Motor neuron (in vitro differentiated cells): ENCODE measurements at regions not wholly inside any gene's neighbourhood (a gene's known extent, or its start where the extent isn't known, plus 50 kb on each side); places are given as distances from the start of the nearest gene placed in this dataset.

ENCODE experiments used
- ATAC-seq, 8 experiments: fragments of 200-7000 bp; cut with Tn5 transposase; replicated peaks in 6 of 8; 2 replicates each; pipeline ENCODE4 v1.8.0; 2021; ENCODE audit warnings: mild to moderate bottlenecking in 8 of 8, moderate library complexity in 8 of 8
- H3K27ac ChIP-seq, 2 donors: fragments of 250-450 bp; sonication (Bioruptor Pico); 2 replicates each; pipeline ENCODE4 v1.9.0; 2021; ENCODE audit warnings: antibody characterized with exemption in 2 of 2, mild to moderate bottlenecking in 2 of 2, moderate library complexity in 1 of 2
- H3K4me1 ChIP-seq, 2 donors: fragments of 250-450 bp; sonication (Bioruptor Pico); replicated peaks in 1 of 2; 2 replicates each; pipeline ENCODE4 v1.6.1; 2021; ENCODE audit warnings: antibody characterized with exemption in 2 of 2, mild to moderate bottlenecking in 2 of 2, moderate library complexity in 1 of 2
- H3K4me3 ChIP-seq, 5 donors: fragments of 250-450 bp; sonication (Bioruptor Pico); 2 replicates each; pipeline ENCODE4 v1.9.0; 2021; ENCODE audit warnings: antibody characterized with exemption in 5 of 5, mild to moderate bottlenecking in 5 of 5, moderate library complexity in 4 of 5
- WGBS, 10 experiments: fragments of 450-650 bp; shearing (Covaris generic); methylation state at CpG; one replicate each; pipeline ENCODE4 v1.0.0; 2022; 5-methylcytosine and 5-hydroxymethylcytosine counted together
- in situ Hi-C, 9 experiments: fragments of 400-800 bp; cut with MboI; loops; one replicate each; pipeline ENCODE4 v1.15.0; 2021; ENCODE audit warnings: low sequenced_read_pairs in 9 of 9, low pct_unique_long_range_greater_than_20kb in 2 of 9; ENCODE audit not compliant: unreplicated experiment in 9 of 9

DNA sequence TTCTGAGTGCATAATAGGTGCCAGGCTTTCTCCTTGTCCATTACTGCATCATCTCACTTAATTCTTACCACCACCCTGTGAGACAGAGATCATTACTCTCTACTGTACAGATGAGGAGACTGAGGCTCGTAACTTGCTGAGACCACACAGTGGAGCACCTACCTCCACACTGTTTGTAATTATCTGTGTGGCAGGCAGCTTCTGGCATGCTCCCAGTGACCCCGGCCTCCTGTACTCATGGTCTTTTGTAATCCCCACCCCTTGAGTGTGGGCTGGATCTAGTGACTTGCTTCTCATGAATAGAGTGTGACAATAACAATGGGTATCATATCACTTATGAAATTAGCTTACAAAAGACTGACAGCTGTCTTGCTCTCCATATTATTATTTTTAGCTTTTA, 407.3 kb downstream of the MATN1 start:
- no peak for ATAC-seq
- in situ Hi-C loops, result no loop called here
- WGBS, 10 experiments, result 0 to 100% (median 89%) methylated on average over 1 to 2 of the region's 2 CpGs; no CpG with 5 or more reads in 6 of the 10 experiments
- Histone ChIP-seq H3K4me1 (peaks cover 0 to 16% of the 10 kb centered on the region in 2 donors), H3K27ac (no peak overlapping the region), H3K4me3 (no peak overlapping the region)

DNA sequence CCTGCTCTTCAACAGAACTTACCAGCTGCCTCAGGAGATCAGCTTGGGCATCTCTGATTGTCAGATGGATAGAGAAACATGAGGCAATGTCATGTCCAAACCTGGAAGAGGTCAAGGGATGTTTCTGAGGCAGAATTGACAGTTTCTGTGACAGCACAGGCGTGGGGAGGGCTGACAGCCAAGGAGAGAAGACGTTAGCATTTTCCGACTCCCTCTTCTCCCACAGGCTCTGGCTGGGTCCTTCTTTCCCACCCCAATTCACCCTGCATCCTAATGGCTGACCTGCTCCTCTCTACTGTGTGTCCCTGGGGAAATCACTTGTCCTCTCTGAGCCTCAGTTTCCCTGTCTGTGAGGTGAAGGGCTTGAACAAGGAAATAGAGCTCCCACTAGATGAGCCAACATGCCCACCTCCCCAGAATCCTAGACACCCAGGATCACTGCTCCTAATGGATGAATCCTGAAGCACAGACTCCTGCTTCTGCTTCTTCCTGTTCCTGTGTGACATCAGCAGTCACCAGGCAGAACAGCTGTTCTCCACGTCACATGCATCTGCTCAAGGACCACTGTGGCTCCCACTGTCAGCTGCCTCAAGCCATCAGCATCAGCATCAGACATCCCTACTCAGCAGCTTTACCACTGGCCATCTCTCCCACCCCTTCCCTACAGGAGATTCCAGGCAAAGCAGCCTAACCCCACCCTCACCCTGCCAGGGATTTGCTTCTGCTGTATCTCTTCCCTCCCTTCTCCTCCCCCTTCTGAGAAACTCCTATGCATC, 408.0 kb downstream of the MATN1 start:
- 0 to 70% (median 61%) methylated on average over 1 to 4 of the region's 4 CpGs; no CpG with 5 or more reads in 3 of the 10 experiments for WGBS, 10 experiments
- no peak overlapping the region for H3K27ac ChIP-seq
- no peak overlapping the region for H3K4me3 ChIP-seq
- ATAC-seq, result peak in 7 of 8 experiments; percentile 57 to 88 (median 67)
- H3K4me1 ChIP-seq, result peaks cover 0 to 10% of the 10 kb centered on the region in 2 donors
- in situ Hi-C loops, result no loop called here

DNA sequence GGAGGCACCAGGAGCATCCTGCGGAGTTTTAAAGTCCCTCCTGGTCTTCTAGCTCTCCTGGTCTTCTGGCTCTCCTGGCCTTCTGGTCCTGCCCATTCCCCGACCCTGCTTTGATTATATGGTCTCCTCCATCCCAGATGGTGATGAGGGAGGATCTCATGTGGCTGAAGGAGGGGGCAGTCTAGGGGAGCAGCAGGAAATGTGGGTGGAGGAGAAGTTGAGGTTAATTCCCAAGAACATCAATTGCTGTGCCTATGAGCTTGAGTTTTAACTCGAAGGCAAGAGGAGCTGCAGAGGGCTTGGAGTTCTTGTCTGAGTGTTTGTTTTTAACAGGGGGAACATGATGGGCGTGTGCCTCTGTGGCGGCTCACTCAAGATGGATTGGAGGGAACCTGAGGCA, 408.8 kb downstream of the MATN1 start:
- 10 to 78% (median 60%) methylated on average over 1 to 3 of the region's 5 CpGs; no CpG with 5 or more reads in 1 of the 10 experiments for WGBS, 10 experiments
- ATAC-seq, result no peak
- in situ Hi-C loops, result no loop called here
- no peak overlapping the region for H3K27ac ChIP-seq
- peaks cover 0 to 10% of the 10 kb centered on the region in 2 donors for H3K4me1 ChIP-seq
- H3K4me3 ChIP-seq, result no peak overlapping the region

DNA sequence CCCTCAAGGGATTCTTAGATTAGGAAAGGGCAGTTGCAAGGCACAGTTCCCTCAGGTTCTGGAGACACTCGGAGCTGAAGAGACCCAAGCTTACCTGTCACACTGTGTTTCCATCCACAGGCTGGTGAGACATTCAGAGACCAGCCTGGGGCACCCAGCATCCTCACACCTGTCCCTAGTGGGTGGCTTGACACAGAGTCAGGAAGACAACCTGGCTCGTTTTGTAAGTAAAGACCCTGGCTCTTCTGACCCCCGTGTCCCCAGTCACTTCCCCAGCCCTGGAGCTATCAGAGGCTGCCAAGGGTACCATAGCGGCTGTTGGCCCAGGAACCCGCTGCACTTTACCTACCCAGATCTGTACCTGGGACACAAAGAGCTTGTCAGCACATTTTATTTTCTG, 409.8 kb downstream of the MATN1 start:
- Histone ChIP-seq H3K4me3 (no peak overlapping the region), H3K4me1 (peaks cover 0 to 10% of the 10 kb centered on the region in 2 donors), H3K27ac (no peak overlapping the region)
- ATAC-seq, result no peak
- 0 to 100% (median 80%) methylated on average over 1 to 3 of the region's 5 CpGs; no CpG with 5 or more reads in 3 of the 10 experiments for WGBS, 10 experiments
- in situ Hi-C loops, result no loop called here

DNA sequence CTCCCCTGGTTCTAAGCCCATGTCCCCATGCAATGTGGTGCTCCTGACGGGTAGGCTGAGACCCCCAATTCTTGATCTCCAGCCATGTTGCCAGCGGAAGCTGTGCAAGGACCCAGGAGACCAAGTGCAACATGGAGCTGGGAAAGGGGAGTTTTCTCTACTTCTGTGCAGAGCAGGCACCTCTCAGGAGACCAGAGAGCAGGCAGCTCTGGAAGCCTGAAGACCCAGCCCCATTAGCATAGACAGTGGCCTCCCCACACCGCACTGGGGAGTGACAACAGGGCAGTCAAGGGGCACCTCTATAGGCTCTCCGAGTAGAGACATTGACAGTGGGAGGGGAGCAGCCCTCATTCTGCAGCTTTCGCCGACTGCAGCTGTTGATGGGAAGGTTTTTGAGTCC, 410.2 kb downstream of the MATN1 start:
- WGBS, 10 experiments, result 60 to 100% (median 77%) methylated on average over 1 to 4 of the region's 6 CpGs; no CpG with 5 or more reads in 6 of the 10 experiments
- H3K4me3 ChIP-seq, result no peak overlapping the region
- H3K4me1 ChIP-seq, result peaks cover 0 to 10% of the 10 kb centered on the region in 2 donors
- in situ Hi-C loops, result no loop called here
- ATAC-seq, result no peak
- H3K27ac ChIP-seq, result no peak overlapping the region

DNA sequence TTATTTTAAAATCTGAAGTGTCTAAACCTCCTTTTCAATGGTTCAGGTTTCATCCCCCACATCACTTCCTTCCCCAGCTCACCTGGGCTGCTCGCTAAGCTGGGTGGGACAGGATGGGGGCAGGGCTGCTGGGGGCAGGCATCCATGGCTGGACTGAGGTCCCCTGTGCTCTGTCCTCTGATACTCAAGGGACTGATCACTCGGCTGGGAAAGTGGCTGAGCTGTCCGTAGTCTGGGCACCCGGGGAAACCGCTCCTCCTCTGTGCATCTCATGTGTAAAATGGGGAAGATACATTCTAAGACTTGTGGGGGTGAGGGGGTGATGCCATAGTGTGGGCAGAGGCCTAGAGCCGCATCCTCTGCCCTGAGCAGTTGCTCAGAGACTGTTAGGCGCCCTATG, 411.2 kb downstream of the MATN1 start:
- Histone ChIP-seq H3K27ac (no peak overlapping the region), H3K4me1 (peaks cover 0 to 10% of the 10 kb centered on the region in 2 donors), H3K4me3 (no peak overlapping the region)
- in situ Hi-C loops, result no loop called here
- WGBS, 10 experiments, result 0 to 100% (median 85%) methylated on average over 1 to 4 of the region's 7 CpGs; no CpG with 5 or more reads in 3 of the 10 experiments
- no peak for ATAC-seq

DNA sequence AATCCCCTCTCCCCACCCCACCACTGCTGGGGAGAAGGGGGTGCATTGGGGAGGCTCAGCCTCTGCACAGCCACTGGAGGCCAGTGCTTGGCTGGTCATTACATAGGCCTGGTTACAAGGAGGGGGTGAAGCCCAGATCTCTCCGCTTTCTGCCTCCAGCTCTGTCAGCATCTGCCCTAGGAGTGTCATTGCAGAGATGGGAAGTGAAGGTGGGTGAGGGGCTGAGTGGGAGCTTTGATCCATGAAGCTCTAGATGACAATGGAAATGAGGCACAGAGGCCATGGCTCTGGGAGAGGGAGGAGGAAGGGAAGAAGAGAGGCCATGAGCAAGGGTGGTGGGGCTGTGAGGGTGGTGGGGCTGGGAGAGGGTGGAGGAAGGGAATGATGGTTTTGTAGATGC, 411.6 kb downstream of the MATN1 start:
- peaks cover 0 to 10% of the 10 kb centered on the region in 2 donors for H3K4me1 ChIP-seq
- no peak overlapping the region for H3K27ac ChIP-seq
- no peak overlapping the region for H3K4me3 ChIP-seq
- WGBS, 10 experiments, result 86 to 100% methylated on average over 1 of the region's 1 CpG; no CpG with 5 or more reads in 8 of the 10 experiments
- in situ Hi-C loops, result no loop called here
- peak in 1 of 8 experiments; percentile 38 for ATAC-seq

DNA sequence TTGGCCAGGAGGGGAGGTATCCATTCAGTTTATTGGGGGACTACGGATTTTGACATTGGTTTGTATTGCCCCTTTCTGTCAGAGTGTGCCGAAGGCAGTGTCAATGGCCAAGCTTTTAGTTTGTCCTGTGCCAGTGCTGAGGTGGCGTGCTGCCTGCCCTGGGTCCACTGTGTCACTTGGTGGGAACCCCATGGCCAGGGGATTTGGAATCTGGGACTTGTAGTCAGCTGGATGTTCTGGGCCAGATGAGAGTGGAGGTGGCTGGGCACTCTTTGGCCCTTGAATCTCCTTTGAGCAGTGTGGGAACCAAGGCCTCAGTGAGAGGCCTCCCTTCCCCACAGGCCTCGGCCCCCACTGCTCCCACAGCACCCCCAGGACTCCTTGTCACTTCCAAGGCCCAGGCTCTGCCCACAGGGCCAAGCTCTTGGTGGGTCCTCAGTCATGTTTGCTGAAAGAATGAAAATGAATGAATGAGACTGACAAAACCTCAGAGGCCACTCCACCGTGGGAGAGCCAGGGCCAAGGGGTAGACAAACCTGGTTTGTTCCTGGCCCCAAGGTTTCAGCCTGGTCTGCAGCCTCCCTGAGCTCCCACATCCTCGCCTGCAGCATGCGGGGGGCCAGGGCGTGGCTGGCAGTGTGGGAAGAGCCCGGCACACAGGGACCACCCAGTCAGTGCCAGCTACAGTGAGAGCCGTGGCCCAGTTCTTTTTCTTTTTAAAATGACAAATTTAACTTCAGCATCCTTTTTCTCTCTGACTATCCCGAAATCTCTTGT, 412.2 kb downstream of the MATN1 start:
- in situ Hi-C loops, result no loop called here
- 20 to 100% (median 75%) methylated on average over 1 to 7 of the region's 11 CpGs; no CpG with 5 or more reads in 3 of the 10 experiments for WGBS, 10 experiments

DNA sequence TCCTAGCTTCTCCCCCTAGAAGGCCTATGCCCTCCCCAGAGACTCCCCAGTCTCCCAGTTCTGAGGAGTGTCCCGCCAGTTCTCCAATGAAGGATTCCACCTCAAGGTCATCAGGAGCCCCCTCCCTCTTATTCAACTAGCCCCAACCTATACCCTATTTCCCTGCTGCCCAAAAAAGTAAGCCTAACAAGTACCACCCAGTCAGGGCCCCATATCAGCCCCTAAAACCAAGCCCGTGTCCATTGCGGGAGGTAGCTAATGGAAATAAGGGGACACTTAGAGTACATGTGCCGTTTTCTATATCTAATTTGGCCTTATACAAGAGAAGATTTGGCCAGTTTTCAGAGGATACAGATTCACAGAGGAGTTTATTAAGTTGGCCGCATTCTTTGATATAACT, 416.2 kb downstream of the MATN1 start:
- in situ Hi-C loops, result no loop called here
- H3K27ac ChIP-seq, result no peak overlapping the region
- peaks cover 2 to 13% of the 10 kb centered on the region in 2 donors for H3K4me1 ChIP-seq
- no peak overlapping the region for H3K4me3 ChIP-seq
- no peak for ATAC-seq
- WGBS, 10 experiments, result 31 to 100% (median 77%) methylated on average over 2 to 5 of the region's 5 CpGs; no CpG with 5 or more reads in 2 of the 10 experiments

More for the DNA sequence above, 412.2 kb downstream of the MATN1 start:
- no peak for ATAC-seq
- no peak overlapping the region for H3K27ac ChIP-seq
- no peak overlapping the region for H3K4me3 ChIP-seq
- peaks cover 0 to 10% of the 10 kb centered on the region in 2 donors for H3K4me1 ChIP-seq

DNA sequence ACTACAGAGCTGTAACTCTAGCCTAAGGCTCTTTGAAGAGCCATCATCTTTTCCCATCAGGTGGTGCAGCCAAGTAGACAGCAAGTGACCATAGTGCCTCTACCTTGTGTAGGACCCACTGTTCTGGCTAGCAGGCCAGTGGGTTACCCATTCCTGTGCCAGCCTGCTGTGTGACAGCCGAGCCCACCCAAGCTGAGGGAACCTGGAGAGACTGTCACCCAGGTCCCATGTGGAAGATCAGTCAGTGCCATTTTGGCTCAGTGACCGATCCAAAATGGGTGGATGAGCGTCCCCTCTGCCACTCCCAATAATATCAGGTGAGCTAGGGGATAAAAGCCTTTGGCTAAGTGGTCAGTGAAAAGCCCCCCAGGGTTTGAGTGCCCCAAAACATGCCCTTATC, 417.9 kb downstream of the MATN1 start:
- peaks cover 2 to 6% of the 10 kb centered on the region in 2 donors for H3K4me1 ChIP-seq
- in situ Hi-C loops, result no loop called here
- H3K27ac ChIP-seq, result no peak overlapping the region
- ATAC-seq, result no peak
- no peak overlapping the region for H3K4me3 ChIP-seq
- 0 to 64% (median 40%) methylated on average over 1 to 2 of the region's 3 CpGs; no CpG with 5 or more reads in 5 of the 10 experiments for WGBS, 10 experiments

DNA sequence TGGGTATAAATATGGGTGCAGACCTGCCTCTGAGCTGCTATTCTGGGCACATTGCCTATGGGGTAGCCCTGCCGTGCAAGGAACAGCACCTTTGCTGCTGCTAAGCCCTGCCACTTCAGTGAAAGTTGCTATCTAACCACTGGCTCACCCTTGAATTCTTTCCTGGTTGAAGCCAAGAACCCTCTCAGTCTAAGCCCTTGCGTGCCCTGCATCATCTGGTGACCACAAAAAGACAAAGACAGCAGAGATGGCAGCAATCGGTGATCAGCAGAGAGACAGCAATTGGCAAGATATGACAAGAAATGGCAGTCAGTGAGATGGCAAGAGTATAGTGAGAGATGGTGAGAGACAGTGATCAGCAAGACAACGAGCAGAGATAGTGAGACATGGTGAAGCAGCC, 418.3 kb downstream of the MATN1 start:
- 0 to 91% (median 57%) methylated on average over 1 to 4 of the region's 4 CpGs; no CpG with 5 or more reads in 2 of the 10 experiments for WGBS, 10 experiments
- no peak for ATAC-seq
- in situ Hi-C loops, result no loop called here
- Histone ChIP-seq H3K4me1 (peaks cover 2 to 6% of the 10 kb centered on the region in 2 donors), H3K4me3 (no peak overlapping the region), H3K27ac (no peak overlapping the region)

DNA sequence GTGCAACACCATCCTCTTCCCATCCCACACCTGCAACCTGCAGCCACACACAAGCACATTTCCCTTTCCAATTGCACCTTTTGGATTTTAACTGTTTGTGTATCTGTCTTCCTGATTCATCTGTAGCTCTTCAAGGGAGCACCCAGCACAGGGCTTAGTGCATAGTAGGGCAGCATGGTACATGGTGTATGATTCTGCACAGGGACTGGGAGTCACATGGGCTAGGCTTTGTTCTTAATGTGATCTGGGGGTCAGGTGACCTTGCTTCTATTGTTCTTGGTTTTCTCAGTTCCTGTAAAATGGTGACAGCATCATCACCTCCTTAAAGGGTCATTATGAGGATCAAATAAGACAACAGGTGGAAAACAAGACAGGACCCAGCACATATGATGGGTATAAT, 419.3 kb downstream of the MATN1 start:
- in situ Hi-C loops, result no loop called here
- Histone ChIP-seq H3K4me1 (peaks cover 2 to 6% of the 10 kb centered on the region in 2 donors), H3K4me3 (no peak overlapping the region), H3K27ac (no peak overlapping the region)
- no peak for ATAC-seq

DNA sequence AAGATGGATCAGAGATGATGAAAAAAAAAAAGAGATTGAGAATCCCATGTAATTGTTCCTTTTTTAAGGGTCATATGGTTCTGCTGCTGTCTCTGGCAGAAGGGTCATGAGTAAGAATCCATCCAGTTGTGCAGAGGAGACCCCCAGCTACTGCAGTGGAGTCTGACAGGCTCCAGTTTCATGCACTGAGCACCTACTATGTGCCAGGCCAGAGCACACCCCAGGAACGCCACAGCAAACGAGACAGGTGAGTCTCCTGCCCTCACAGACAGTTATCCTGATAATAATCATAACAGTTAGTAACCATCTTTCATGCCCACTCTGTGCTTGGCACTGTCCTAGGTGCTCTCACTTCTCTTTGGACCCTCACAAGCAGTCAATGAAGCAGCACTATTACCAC, 420.0 kb downstream of the MATN1 start:
- no peak for ATAC-seq
- Histone ChIP-seq H3K27ac (no peak overlapping the region), H3K4me3 (no peak overlapping the region), H3K4me1 (peaks cover 2 to 6% of the 10 kb centered on the region in 2 donors)
- WGBS, 10 experiments, result 75 to 100% (median 89%) methylated on average over 1 to 2 of the region's 2 CpGs; no CpG with 5 or more reads in 4 of the 10 experiments
- in situ Hi-C loops, result no loop called here
